ENCODE measurements at regions not wholly inside any gene's neighbourhood (a gene's known extent, or its start where the extent isn't known, plus 50 kb on each side); places are given as distances from the start of the nearest gene placed in this dataset.

DNA sequence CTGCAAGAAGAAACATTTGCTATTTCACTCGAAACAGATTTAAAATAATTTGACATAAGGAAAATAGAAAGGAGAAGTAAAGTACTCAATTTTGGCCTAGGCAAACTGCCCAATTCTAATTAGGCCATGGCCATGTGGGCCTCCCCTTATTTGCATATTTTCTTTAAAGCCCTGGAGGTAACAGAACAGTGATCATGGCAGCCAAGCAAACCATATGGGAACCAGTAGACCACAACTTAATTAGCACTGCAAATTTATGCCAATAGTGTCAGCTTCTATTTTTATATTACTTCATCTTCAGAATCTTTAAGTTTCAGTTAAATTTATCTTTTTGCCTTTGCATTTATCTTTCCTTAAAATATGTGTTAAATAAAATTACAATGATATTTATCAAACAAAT lies 63.3 kb upstream of the THSD7A start:
- Histone ChIP-seq H3K4me3 (ENCODE audit: extremely low read depth, insufficient read depth, low read length, poor library complexity, severe bottlenecking) (no peak overlapping the region), H3K36me3 (ENCODE audit: control insufficient read depth, insufficient read depth, low read length) (no peaks in the 10 kb centered on the region), H3K4me1 (ENCODE audit: control insufficient read depth, insufficient read depth, low read length, poor library complexity, severe bottlenecking) (no peaks in the 10 kb centered on the region), H3K9me3 (ENCODE audit: control insufficient read depth, low read length) (no peaks in the 10 kb centered on the region), H3K27ac (ENCODE audit: low read depth, low read length, severe bottlenecking) (no peak overlapping the region)
- WGBS, 2 experiments (ENCODE audit: insufficient coverage in 2 of 2), result 83% methylated on average over 1 of the region's 1 CpG; no CpG with 5 or more reads in 1 of the 2 experiments

DNA sequence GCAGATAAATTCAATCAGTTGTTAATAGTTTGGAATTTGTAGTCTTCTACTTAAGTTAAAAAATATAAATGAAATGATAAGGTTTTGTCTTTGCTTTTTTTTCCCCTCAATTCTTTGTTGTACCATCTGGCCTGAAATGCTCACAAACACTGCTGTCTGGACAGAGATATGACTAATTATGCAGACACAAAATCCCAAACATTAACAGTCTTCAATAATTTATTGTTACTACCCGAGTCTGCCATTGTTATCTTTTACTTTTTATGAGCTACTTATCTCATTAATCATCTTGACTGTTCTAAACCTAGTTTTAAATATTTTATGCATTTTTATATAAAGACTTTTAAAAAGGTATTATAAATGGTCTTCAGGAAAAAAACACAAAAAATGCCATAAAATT lies 64.7 kb upstream of the THSD7A start:
- H3K4me3 ChIP-seq (ENCODE audit: extremely low read depth, insufficient read depth, low read length, poor library complexity, severe bottlenecking), result no peak overlapping the region
- H3K4me1 ChIP-seq (ENCODE audit: control insufficient read depth, insufficient read depth, low read length, poor library complexity, severe bottlenecking), result no peaks in the 10 kb centered on the region
- no peaks in the 10 kb centered on the region for H3K36me3 ChIP-seq (ENCODE audit: control insufficient read depth, insufficient read depth, low read length)
- WGBS, 2 experiments (ENCODE audit: insufficient coverage in 2 of 2), result no CpG with 5 or more reads among the region's 1 CpG
- no peak overlapping the region for H3K27ac ChIP-seq (ENCODE audit: low read depth, low read length, severe bottlenecking)
- H3K9me3 ChIP-seq (ENCODE audit: control insufficient read depth, low read length), result no peaks in the 10 kb centered on the region

DNA sequence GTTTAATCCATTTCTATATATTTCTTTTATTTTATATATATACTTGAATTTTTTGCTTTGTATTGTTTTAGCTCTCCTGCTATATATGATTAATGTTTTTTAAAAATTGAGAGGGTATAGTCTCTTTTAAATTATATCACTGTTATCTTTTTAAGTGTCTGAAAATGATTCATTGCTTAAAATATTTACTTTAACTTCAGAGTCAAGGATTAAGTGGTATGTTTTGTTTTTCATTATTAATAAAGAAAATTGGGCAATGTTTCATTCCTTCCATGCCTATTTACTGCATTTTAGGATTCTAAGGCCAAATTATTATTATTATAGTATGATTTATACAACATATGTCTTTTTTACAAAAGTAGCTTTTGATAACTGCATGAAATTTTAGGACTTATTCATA lies 67.2 kb upstream of the THSD7A start:
- Histone ChIP-seq H3K36me3 (ENCODE audit: control insufficient read depth, insufficient read depth, low read length) (no peaks in the 10 kb centered on the region), H3K4me1 (ENCODE audit: control insufficient read depth, insufficient read depth, low read length, poor library complexity, severe bottlenecking) (no peaks in the 10 kb centered on the region), H3K9me3 (ENCODE audit: control insufficient read depth, low read length) (no peaks in the 10 kb centered on the region), H3K27ac (ENCODE audit: low read depth, low read length, severe bottlenecking) (no peak overlapping the region), H3K4me3 (ENCODE audit: extremely low read depth, insufficient read depth, low read length, poor library complexity, severe bottlenecking) (no peak overlapping the region)

DNA sequence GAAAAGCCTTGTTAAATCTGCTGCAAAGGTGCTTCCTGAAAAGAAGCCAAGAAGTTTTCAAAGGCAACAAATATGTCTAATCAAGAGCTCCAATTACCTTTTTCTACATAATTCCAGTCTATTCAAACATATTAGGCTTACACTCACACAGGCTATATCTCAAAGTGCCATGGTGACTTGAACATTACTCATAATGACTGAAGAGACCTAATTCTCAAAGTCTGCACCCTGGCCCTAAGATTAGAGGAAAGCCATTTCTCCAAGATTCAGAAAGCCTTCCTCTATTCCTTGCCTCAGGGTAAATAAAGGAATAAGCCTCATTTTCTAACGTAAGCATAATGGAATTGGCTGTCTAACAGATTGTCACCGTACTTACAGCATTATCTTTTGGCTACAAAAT lies 78.3 kb upstream of the THSD7A start:
- Histone ChIP-seq H3K9me3 (ENCODE audit: control insufficient read depth, low read length) (no peaks in the 10 kb centered on the region), H3K27ac (ENCODE audit: low read depth, low read length, severe bottlenecking) (no peak overlapping the region), H3K36me3 (ENCODE audit: control insufficient read depth, insufficient read depth, low read length) (no peaks in the 10 kb centered on the region), H3K4me1 (ENCODE audit: control insufficient read depth, insufficient read depth, low read length, poor library complexity, severe bottlenecking) (no peaks in the 10 kb centered on the region), H3K4me3 (ENCODE audit: extremely low read depth, insufficient read depth, low read length, poor library complexity, severe bottlenecking) (no peak overlapping the region)
- WGBS, 2 experiments (ENCODE audit: insufficient coverage in 2 of 2), result no CpG with 5 or more reads among the region's 2 CpGs

DNA sequence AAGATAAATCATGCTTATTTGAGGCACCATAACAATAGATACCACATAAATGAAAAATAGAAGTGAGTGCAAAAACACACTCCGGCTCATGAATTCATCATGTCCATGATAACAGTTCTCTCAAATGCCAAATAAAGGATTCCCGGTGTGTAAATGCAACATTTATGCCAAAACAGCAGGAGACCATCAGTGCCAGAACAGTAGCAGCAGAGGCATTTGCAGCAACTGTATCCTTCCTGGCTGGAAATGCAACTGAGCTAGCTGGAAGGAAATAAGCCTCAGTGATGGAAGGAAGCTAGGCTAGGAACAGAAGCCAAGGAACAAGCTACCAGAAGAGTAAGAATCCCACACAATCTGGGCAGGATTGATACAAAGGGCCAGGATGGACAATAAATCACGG lies 79.9 kb upstream of the THSD7A start:
- H3K27ac ChIP-seq (ENCODE audit: low read depth, low read length, severe bottlenecking), result no peak overlapping the region
- H3K4me1 ChIP-seq (ENCODE audit: control insufficient read depth, insufficient read depth, low read length, poor library complexity, severe bottlenecking), result no peaks in the 10 kb centered on the region
- no peaks in the 10 kb centered on the region for H3K9me3 ChIP-seq (ENCODE audit: control insufficient read depth, low read length)
- H3K4me3 ChIP-seq (ENCODE audit: extremely low read depth, insufficient read depth, low read length, poor library complexity, severe bottlenecking), result no peak overlapping the region
- no peaks in the 10 kb centered on the region for H3K36me3 ChIP-seq (ENCODE audit: control insufficient read depth, insufficient read depth, low read length)
- 25 to 41% methylated on average over 2 of the region's 3 CpGs for WGBS, 2 experiments (ENCODE audit: insufficient coverage in 2 of 2)

DNA sequence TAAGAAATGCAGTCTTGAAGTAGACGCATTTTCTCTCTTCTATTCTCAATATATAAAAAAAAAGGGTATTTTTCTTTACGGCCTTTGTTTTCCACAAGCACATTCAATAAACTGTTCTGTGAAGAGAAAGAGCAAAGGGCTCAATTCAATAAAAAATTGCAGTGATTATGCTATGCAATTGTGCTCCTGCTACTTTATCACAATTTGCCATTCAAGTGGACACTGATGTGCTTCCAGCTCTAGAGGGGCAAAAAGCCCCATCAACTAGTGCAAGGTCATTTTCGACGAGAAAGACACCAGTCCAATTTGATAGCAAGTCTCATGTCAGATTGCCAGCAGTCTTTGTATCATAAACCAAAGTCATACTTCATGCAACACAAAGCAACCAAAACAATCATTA lies 82.6 kb upstream of the THSD7A start:
- Histone ChIP-seq H3K4me3 (ENCODE audit: extremely low read depth, insufficient read depth, low read length, poor library complexity, severe bottlenecking) (no peak overlapping the region), H3K4me1 (ENCODE audit: control insufficient read depth, insufficient read depth, low read length, poor library complexity, severe bottlenecking) (no peaks in the 10 kb centered on the region), H3K36me3 (ENCODE audit: control insufficient read depth, insufficient read depth, low read length) (no peaks in the 10 kb centered on the region), H3K27ac (ENCODE audit: low read depth, low read length, severe bottlenecking) (no peak overlapping the region), H3K9me3 (ENCODE audit: control insufficient read depth, low read length) (no peaks in the 10 kb centered on the region)
- WGBS, 2 experiments (ENCODE audit: insufficient coverage in 2 of 2), result 82 to 90% methylated on average over 2 of the region's 4 CpGs

DNA sequence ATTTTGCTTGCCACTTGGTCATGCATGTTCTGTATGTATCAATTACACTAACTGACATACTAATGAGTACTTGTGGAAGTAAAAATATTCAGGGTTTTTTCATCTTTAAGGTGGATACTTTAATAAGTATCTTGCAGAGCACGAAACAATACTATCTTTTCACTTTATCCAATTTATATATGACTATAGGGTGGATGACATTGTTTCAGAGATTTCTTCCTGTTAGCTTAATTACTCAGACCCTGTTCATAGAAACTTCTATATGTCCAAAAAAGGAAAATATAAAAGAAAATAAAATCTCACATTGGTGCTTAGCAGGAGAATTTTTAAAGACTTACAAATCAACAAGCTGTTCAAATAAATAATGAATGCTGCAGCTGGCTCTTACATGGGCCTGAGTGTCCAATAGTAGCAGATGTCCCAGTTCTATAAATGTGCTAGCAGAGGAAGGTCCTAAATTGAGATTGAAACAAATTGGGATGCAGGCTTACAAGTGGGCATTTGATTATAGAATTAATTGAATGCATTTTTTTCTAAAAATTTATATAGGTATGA lies 91.5 kb upstream of the THSD7A start:
- no peak overlapping the region for H3K27ac ChIP-seq (ENCODE audit: low read depth, low read length, severe bottlenecking)
- no CpG with 5 or more reads among the region's 1 CpG for WGBS, 2 experiments (ENCODE audit: insufficient coverage in 2 of 2)

DNA sequence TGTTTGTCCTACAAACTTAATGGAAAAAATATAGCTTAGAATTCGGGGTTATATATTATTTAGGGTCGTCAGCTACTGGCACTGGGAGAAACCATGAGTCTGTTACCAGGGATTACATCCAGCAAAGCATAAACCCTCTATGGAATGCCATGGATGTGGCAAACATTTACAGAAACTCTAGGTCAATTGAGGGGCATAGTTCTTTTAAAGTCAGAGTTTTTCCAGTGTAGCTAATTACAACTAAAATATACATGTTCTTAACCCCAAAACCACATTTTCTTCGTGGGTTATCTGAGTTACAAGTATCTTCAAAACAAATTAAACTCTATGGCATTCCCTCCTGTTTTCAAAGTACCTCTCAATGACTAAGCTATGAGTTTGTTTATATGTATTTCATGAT lies 99.3 kb upstream of the THSD7A start:
- Histone ChIP-seq H3K27ac (ENCODE audit: low read depth, low read length, severe bottlenecking) (no peak overlapping the region), H3K4me1 (ENCODE audit: control insufficient read depth, insufficient read depth, low read length, poor library complexity, severe bottlenecking) (no peaks in the 10 kb centered on the region), H3K9me3 (ENCODE audit: control insufficient read depth, low read length) (no peaks in the 10 kb centered on the region), H3K4me3 (ENCODE audit: extremely low read depth, insufficient read depth, low read length, poor library complexity, severe bottlenecking) (no peak overlapping the region), H3K36me3 (ENCODE audit: control insufficient read depth, insufficient read depth, low read length) (no peaks in the 10 kb centered on the region)
- WGBS, 2 experiments (ENCODE audit: insufficient coverage in 2 of 2), result 100% methylated on average over 1 of the region's 3 CpGs; no CpG with 5 or more reads in 1 of the 2 experiments

More for the DNA sequence above, 91.5 kb upstream of the THSD7A start:
- Histone ChIP-seq H3K36me3 (ENCODE audit: control insufficient read depth, insufficient read depth, low read length) (no peaks in the 10 kb centered on the region), H3K4me3 (ENCODE audit: extremely low read depth, insufficient read depth, low read length, poor library complexity, severe bottlenecking) (no peak overlapping the region), H3K9me3 (ENCODE audit: control insufficient read depth, low read length) (no peaks in the 10 kb centered on the region), H3K4me1 (ENCODE audit: control insufficient read depth, insufficient read depth, low read length, poor library complexity, severe bottlenecking) (no peaks in the 10 kb centered on the region)

DNA sequence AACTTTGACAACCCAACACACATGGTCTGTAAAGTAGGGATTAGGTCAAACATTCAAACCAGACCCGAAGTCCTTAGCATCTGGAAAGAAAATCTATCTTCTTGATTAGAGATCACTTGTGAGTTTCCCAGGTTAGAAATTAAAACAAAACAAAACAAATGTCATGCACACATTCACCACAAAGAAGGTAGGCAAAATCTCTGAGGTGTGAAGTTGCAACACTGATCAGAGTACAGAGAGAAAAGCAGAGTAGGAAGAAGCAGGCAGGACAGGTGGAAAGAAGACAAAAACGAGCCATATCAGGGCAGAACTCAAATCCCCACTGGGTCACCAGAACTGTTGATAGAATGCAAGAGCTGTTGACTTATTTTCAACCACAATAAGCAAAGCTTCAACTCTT lies 102.8 kb upstream of the THSD7A start:
- Histone ChIP-seq H3K4me3 (ENCODE audit: extremely low read depth, insufficient read depth, low read length, poor library complexity, severe bottlenecking) (no peak overlapping the region), H3K27ac (ENCODE audit: low read depth, low read length, severe bottlenecking) (no peak overlapping the region), H3K9me3 (ENCODE audit: control insufficient read depth, low read length) (no peaks in the 10 kb centered on the region), H3K36me3 (ENCODE audit: control insufficient read depth, insufficient read depth, low read length) (no peaks in the 10 kb centered on the region), H3K4me1 (ENCODE audit: control insufficient read depth, insufficient read depth, low read length, poor library complexity, severe bottlenecking) (no peaks in the 10 kb centered on the region)
- WGBS, 2 experiments (ENCODE audit: insufficient coverage in 2 of 2), result 50% methylated on average over 1 of the region's 2 CpGs; no CpG with 5 or more reads in 1 of the 2 experiments

DNA sequence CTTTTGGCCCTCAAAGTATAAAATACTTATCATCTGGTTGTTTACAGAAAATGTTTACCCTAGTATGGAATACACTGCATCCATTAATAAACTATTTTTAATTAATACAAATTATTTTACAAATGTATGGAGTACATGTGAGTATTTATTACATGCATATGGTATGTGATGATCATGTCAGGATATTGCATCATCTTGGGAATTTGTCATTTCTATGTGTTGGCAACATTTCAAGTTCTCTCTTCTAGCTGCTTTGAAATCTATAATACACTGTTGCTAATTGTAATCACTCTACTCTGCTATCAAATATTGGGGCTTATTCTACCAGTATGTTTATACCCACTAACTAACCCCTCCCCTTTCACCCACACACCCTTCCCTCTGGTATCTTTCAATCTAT lies 103.9 kb upstream of the THSD7A start:
- no peaks in the 10 kb centered on the region for H3K4me1 ChIP-seq (ENCODE audit: control insufficient read depth, insufficient read depth, low read length, poor library complexity, severe bottlenecking)
- no peaks in the 10 kb centered on the region for H3K9me3 ChIP-seq (ENCODE audit: control insufficient read depth, low read length)
- no peak overlapping the region for H3K4me3 ChIP-seq (ENCODE audit: extremely low read depth, insufficient read depth, low read length, poor library complexity, severe bottlenecking)
- no peak overlapping the region for H3K27ac ChIP-seq (ENCODE audit: low read depth, low read length, severe bottlenecking)
- no peaks in the 10 kb centered on the region for H3K36me3 ChIP-seq (ENCODE audit: control insufficient read depth, insufficient read depth, low read length)

DNA sequence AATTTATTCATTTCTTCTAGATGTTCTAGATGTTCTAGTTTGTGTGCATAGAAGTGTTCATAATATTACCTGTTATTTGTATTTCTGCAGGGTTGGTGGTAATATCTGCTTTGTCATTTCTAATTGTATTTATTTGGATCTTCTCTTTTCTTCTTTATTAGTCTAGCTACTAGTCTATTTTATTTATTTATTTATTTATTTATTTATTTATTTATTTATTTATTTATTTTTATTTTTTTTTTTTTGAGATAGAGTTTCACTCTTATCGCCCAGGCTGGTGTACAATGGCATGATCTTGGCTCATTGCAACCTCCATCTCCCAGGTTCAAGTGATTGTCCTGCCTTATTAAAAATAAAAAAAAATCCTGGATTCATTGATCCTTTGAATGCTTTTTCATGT lies 114.8 kb upstream of the THSD7A start:
- Histone ChIP-seq H3K36me3 (ENCODE audit: control insufficient read depth, insufficient read depth, low read length) (no peaks in the 10 kb centered on the region), H3K9me3 (ENCODE audit: control insufficient read depth, low read length) (peaks cover 7% of the 10 kb centered on the region), H3K27ac (ENCODE audit: low read depth, low read length, severe bottlenecking) (no peak overlapping the region), H3K4me3 (ENCODE audit: extremely low read depth, insufficient read depth, low read length, poor library complexity, severe bottlenecking) (no peak overlapping the region), H3K4me1 (ENCODE audit: control insufficient read depth, insufficient read depth, low read length, poor library complexity, severe bottlenecking) (no peaks in the 10 kb centered on the region)
- WGBS, 2 experiments (ENCODE audit: insufficient coverage in 2 of 2), result 67% methylated on average over 1 of the region's 1 CpG; no CpG with 5 or more reads in 1 of the 2 experiments

All from mesodermal cell (in vitro differentiated cells).